Suprapubic skin (tissue), 4 donors: ENCODE measurements at regions not wholly inside any gene's neighbourhood (a gene's known extent, or its start where the extent isn't known, plus 50 kb on each side); places are given as distances from the start of the nearest gene placed in this dataset.
"Not testable (repeated sequence)": the region's sequence is repeated elsewhere in the genome, so short reads cannot be mapped to it uniquely, and the experiment has no call there.

Experiments
- DNase-seq, 2 donors: peaks; one replicate each; pipeline ENCODE4 v3.0.0-alpha.2; 2019; ENCODE audit warnings: low spot score in 2 of 2
- H3K27ac ChIP-seq: fragments of 200-600 bp; sonication (generic); one replicate; pipeline ENCODE4 v1.5.1; 2019
- H3K27me3 ChIP-seq: fragments of 200-600 bp; sonication (generic); one replicate; pipeline ENCODE4 v1.5.1; 2019
- H3K36me3 ChIP-seq: fragments of 200-600 bp; sonication (generic); one replicate; pipeline ENCODE4 v1.5.1; 2019
- H3K4me1 ChIP-seq: fragments of 200-600 bp; sonication (generic); one replicate; pipeline ENCODE4 v1.5.1; 2019
- H3K4me3 ChIP-seq: fragments of 200-600 bp; sonication (generic); one replicate; pipeline ENCODE4 v1.5.1; 2019; ENCODE audit warnings: mild to moderate bottlenecking
- H3K9me3 ChIP-seq: fragments of 200-600 bp; sonication (generic); one replicate; pipeline ENCODE4 v1.5.1; 2019
- CTCF ChIP-seq, 2 donors: fragments of 200-600 bp in 1 of 2; fragments of 450-650 bp in 1 of 2; sonication (generic) in 1 of 2; IDR thresholded peaks; one replicate each; pipeline ENCODE4 v1.5.1; 2016 to 2019; ENCODE audit warnings: antibody characterized with exemption in 2 of 2, mild to moderate bottlenecking in 1 of 2, moderate library complexity in 1 of 2
- EP300 ChIP-seq: sonication (generic); formaldehyde crosslinking; IDR thresholded peaks from one replicate; pipeline ENCODE4 v1.6.1; 2017; ENCODE audit warnings: antibody characterized with exemption
- POLR2A ChIP-seq, 2 donors: fragments of 450-650 bp; IDR thresholded peaks; one replicate each; pipeline ENCODE4 v1.6.1; 2017; ENCODE audit warnings: antibody characterized with exemption in 2 of 2, mild to moderate bottlenecking in 2 of 2, moderate library complexity in 2 of 2
- POLR2AphosphoS5 ChIP-seq, 3 donors: sonication (generic); formaldehyde crosslinking; IDR thresholded peaks; one replicate each; pipeline ENCODE4 v1.6.1; 2017; ENCODE audit warnings: antibody characterized with exemption in 3 of 3
- WGBS: methylation state at CpG from one replicate; pipeline ENCODE4 v1.1.5; 2018; 5-methylcytosine and 5-hydroxymethylcytosine counted together

GRCh38 chr2:48059975-48060374 lies 153.7 kb upstream of the FBXO11 start:
- no peaks in the 10 kb centered on the region for H3K4me1 ChIP-seq
- H3K9me3 ChIP-seq = no peaks in the 10 kb centered on the region
- DNase-seq = no peak
- 72% methylated on average over 1 of the region's 1 CpG for WGBS
- H3K4me3 ChIP-seq = no peak overlapping the region
- no peaks in the 10 kb centered on the region for H3K27me3 ChIP-seq
- no peak overlapping the region for H3K27ac ChIP-seq
- no peak for TF ChIP-seq POLR2A (IDR thresholded peaks at IDR 0.05)
- TF ChIP-seq EP300 = no peak
- TF ChIP-seq CTCF (IDR thresholded peaks at IDR 0.05) = no peak
- no peak for TF ChIP-seq POLR2AphosphoS5 (IDR thresholded peaks at IDR 0.05)
- H3K36me3 ChIP-seq = no peaks in the 10 kb centered on the region

DNA sequence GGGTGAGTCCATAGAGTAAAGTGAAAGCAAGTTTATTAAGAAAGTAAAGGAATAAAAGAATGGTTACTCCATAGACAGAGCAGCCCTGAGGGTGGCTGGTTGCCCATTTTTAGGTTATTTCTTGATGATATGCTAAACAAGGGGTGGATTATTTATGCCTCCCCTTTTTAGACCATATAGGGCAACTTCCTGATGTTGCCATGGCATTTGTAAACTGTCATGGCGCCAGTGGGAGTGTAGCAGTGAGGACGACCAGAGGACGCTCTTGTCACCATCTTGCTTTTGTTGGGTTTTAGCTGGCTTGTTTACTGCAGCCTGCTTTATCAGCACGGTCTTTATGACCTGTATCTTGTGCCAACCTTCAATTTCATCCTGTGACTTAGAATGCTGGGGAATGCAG lies 155.4 kb upstream of the FBXO11 start:
- not testable (repeated sequence) for H3K36me3 ChIP-seq, DNase-seq, H3K27ac ChIP-seq, H3K27me3 ChIP-seq, H3K4me1 ChIP-seq, H3K4me3 ChIP-seq, H3K9me3 ChIP-seq
- 82% methylated on average over 4 of the region's 4 CpGs for WGBS

DNA sequence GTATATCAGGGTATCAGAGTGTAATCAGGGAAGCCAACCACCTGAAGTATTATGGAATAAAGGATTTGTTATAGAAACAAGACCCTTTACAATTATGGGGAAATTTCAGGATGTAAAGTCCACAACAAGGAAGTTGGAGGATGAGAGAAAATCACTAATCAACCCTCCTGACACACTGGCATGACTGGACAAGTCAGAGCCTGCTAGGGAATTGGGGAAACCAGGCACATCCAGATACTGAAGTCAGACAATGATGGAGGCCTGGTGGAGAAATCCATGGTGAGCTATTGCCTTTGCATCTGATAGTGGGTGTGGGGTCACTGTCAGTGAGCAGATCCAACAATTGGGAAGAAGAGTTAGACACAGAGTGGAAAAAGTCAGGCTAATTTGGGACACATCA lies 158.8 kb upstream of the FBXO11 start:
- Histone ChIP-seq H3K9me3 (no peaks in the 10 kb centered on the region), H3K4me1 (no peaks in the 10 kb centered on the region), H3K36me3 (no peaks in the 10 kb centered on the region), H3K27me3 (no peaks in the 10 kb centered on the region), H3K27ac (no peak overlapping the region), H3K4me3 (no peak overlapping the region)
- DNase-seq = no peak
- TF ChIP-seq POLR2AphosphoS5 (IDR thresholded peaks at IDR 0.05) (no peak), CTCF (IDR thresholded peaks at IDR 0.05) (no peak), POLR2A (IDR thresholded peaks at IDR 0.05) (no peak), EP300 (no peak)

GRCh38 chr2:48066000-48066399 lies 159.7 kb upstream of the FBXO11 start:
- Histone ChIP-seq H3K36me3 (no peaks in the 10 kb centered on the region), H3K4me1 (no peaks in the 10 kb centered on the region), H3K27me3 (no peaks in the 10 kb centered on the region), H3K27ac (no peak overlapping the region), H3K9me3 (no peaks in the 10 kb centered on the region), H3K4me3 (no peak overlapping the region)
- DNase-seq = no peak
- TF ChIP-seq CTCF (IDR thresholded peaks at IDR 0.05) (no peak), POLR2AphosphoS5 (IDR thresholded peaks at IDR 0.05) (no peak), POLR2A (IDR thresholded peaks at IDR 0.05) (no peak), EP300 (no peak)
- 85% methylated on average over 2 of the region's 2 CpGs for WGBS

DNA sequence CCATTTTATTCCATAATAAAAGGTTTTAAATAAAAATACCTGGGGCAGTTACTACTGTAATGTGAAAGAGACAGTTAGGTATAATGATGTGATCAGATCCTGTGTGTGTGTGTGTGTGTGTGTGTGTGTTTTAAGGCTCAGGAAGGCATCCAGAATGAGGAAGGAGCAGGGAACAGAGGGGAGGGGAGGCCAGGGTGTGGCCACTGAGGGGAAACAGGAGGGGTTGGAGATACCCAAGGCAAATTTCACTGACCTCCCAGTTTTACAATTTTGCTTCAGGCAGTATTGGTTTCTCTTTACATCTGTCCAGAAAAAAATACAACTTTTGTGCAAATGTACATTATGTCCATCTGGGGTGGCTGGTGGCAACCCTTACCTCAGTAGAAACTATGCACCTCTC lies 163.5 kb upstream of the FBXO11 start:
- H3K27me3 ChIP-seq = no peaks in the 10 kb centered on the region
- no peak overlapping the region for H3K4me3 ChIP-seq
- no peaks in the 10 kb centered on the region for H3K9me3 ChIP-seq
- TF ChIP-seq POLR2AphosphoS5 (IDR thresholded peaks at IDR 0.05) (no peak), CTCF (IDR thresholded peaks at IDR 0.05) (no peak), POLR2A (IDR thresholded peaks at IDR 0.05) (no peak), EP300 (no peak)
- H3K27ac ChIP-seq = no peak overlapping the region
- H3K36me3 ChIP-seq = no peaks in the 10 kb centered on the region
- no peak for DNase-seq
- no peaks in the 10 kb centered on the region for H3K4me1 ChIP-seq

GRCh38 chr2:48070415-48070814 lies 164.1 kb upstream of the FBXO11 start:
- 64% methylated on average over 3 of the region's 3 CpGs for WGBS
- no peak for DNase-seq
- Histone ChIP-seq H3K9me3 (no peaks in the 10 kb centered on the region), H3K27ac (no peak overlapping the region), H3K4me1 (peaks cover 4% of the 10 kb centered on the region), H3K27me3 (no peaks in the 10 kb centered on the region), H3K4me3 (no peak overlapping the region), H3K36me3 (no peaks in the 10 kb centered on the region)
- no peak for TF ChIP-seq POLR2AphosphoS5 (IDR thresholded peaks at IDR 0.05)
- no peak for TF ChIP-seq POLR2A (IDR thresholded peaks at IDR 0.05)
- no peak for TF ChIP-seq EP300
- no peak for TF ChIP-seq CTCF (IDR thresholded peaks at IDR 0.05)
